HFFc6 (cell line): ENCODE measurements at regions not wholly inside any gene's neighbourhood (a gene's known extent, or its start where the extent isn't known, plus 50 kb on each side); places are given as distances from the start of the nearest gene placed in this dataset.

ENCODE experiments used
- DNase-seq: peaks from one replicate; pipeline ENCODE4 v3.0.0-alpha.2; 2018
- H3K27ac Mint-ChIP-seq: 2 replicates; pipeline ENCODE4 v1.8.0; 2020; ENCODE audit warnings: mild to moderate bottlenecking, mixed read lengths
- H3K27me3 Mint-ChIP-seq: 2 replicates; pipeline ENCODE4 v1.8.0; 2021; ENCODE audit warnings: mild to moderate bottlenecking, moderate library complexity, mixed read lengths; ENCODE audit not compliant: insufficient read depth
- H3K36me3 Mint-ChIP-seq: 2 replicates; pipeline ENCODE4 v1.8.0; 2021; ENCODE audit warnings: low read depth, mixed read lengths
- H3K4me1 Mint-ChIP-seq: 2 replicates; pipeline ENCODE4 v1.8.0; 2020; ENCODE audit warnings: low read depth, mixed read lengths
- H3K4me3 Mint-ChIP-seq: 2 replicates; pipeline ENCODE4 v1.8.0; 2020; ENCODE audit warnings: mild to moderate bottlenecking, moderate library complexity, mixed read lengths
- H3K9me3 Mint-ChIP-seq: 2 replicates; pipeline ENCODE4 v1.8.0; 2020; ENCODE audit warnings: mild to moderate bottlenecking, mixed read lengths
- TF ChIP-seq, protein P1 (sequence below): fragments of 200-600 bp; sonication (generic); IDR thresholded peaks from 2 replicates; pipeline ENCODE4 v1.5.0; 2021; ENCODE audit warnings: antibody characterized with exemption, mild to moderate bottlenecking

DNA sequence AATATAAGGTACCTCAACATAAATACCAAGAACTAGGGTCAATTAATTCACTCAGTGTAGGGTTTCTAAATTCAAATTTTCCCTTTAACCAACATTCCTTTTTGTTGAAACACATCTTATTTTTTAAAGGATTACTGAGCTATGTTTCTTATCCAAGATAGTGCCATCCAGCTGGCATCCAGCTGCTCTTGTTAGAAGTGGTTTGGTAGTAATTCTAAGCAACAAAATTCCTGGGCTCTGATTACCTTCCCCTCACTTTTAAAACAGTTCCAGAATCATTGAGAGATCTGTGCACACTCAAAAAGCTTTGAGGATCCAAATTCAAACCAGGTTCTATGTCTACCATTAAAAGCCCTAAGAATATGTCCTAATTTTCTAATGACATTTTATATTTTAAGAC lies 583.7 kb downstream of the TRIML1 start:
- TF ChIP-seq, protein P1, sequence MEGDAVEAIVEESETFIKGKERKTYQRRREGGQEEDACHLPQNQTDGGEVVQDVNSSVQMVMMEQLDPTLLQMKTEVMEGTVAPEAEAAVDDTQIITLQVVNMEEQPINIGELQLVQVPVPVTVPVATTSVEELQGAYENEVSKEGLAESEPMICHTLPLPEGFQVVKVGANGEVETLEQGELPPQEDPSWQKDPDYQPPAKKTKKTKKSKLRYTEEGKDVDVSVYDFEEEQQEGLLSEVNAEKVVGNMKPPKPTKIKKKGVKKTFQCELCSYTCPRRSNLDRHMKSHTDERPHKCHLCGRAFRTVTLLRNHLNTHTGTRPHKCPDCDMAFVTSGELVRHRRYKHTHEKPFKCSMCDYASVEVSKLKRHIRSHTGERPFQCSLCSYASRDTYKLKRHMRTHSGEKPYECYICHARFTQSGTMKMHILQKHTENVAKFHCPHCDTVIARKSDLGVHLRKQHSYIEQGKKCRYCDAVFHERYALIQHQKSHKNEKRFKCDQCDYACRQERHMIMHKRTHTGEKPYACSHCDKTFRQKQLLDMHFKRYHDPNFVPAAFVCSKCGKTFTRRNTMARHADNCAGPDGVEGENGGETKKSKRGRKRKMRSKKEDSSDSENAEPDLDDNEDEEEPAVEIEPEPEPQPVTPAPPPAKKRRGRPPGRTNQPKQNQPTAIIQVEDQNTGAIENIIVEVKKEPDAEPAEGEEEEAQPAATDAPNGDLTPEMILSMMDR, result no peak
- Mint-ChIP-seq H3K36me3 (no peaks in the 10 kb centered on the region; the same call in 1 of the 2 replicates), H3K4me1 (no peaks in the 10 kb centered on the region), H3K4me3 (no peak overlapping the region), H3K27ac (no peak overlapping the region), H3K9me3 (peaks cover 7% of the 10 kb centered on the region), H3K27me3 (peaks cover 2% of the 10 kb centered on the region; the same call in 1 of the 2 replicates)
- DNase-seq, result no peak

DNA sequence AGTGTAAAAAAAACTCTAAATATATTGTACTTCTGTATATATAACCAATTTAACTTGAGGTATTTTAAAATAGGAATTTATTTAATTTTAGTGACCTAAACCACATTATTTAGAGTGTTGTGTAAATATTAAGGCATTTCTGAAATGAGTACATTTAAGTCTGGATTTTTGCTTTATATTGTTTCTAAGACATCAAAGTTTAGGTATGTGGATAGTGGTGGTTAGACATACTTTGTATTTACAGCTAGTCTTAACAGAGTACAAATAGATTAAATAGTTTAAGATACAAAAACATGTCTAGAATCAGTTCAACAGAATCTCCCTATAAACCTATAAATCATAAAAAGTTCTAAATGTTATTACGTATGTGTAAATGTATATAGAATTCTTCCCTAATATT lies 588.5 kb downstream of the TRIML1 start:
- H3K4me3 Mint-ChIP-seq, result no peak overlapping the region
- peaks cover 3% of the 10 kb centered on the region for H3K27me3 Mint-ChIP-seq
- H3K4me1 Mint-ChIP-seq, result no peaks in the 10 kb centered on the region
- no peaks in the 10 kb centered on the region; the same call in 1 of the 2 replicates for H3K9me3 Mint-ChIP-seq
- no peak for DNase-seq
- H3K36me3 Mint-ChIP-seq, result no peaks in the 10 kb centered on the region
- H3K27ac Mint-ChIP-seq, result no peak overlapping the region
- TF ChIP-seq, protein P1, result no peak

DNA sequence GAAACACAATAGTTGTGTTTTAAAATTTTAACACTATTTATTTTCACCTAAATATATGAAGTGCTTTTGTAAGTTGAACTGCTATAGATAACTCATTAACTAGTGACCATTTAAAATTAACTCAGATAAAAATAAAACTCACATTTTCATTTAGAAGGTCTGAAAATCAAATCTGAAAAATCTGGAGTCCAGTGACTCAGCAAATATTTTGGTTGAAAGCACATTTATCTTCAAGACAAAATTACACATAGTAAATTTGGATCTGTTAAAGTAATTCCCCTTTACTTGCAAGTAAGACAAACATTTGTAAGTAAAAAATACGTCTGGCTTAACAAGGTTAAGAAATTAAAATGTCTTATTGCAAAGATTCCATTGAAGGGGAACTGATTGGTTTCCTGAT lies 589.1 kb downstream of the TRIML1 start:
- H3K9me3 Mint-ChIP-seq, result peaks cover 3% of the 10 kb centered on the region; the same call in 1 of the 2 replicates

DNA sequence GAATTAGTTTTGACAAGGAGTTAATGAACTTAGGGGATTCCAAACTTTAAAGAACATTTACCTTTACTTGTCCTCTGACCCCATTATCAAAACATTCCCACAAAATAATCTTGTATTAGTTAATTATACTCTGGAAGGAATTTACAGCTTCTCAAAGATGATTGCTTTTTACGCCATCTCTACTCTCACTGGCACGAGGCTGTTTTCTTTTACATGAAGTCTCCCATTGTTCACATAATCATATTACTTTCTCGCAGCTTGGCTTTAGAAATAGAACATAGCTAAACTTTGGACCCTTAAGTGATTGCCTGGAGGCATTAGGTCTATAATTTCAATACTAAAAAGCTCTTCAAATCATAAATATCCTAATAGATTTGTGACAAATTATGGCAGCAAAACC lies 592.9 kb downstream of the TRIML1 start:
- Mint-ChIP-seq H3K27me3 (peaks cover 3% of the 10 kb centered on the region), H3K4me1 (no peaks in the 10 kb centered on the region), H3K4me3 (no peak overlapping the region), H3K27ac (no peak overlapping the region), H3K9me3 (peaks cover 10% of the 10 kb centered on the region; the same call in 1 of the 2 replicates), H3K36me3 (no peaks in the 10 kb centered on the region)
- TF ChIP-seq, protein P1, result no peak
- no peak for DNase-seq

More for the DNA sequence above, 589.1 kb downstream of the TRIML1 start:
- H3K4me3 Mint-ChIP-seq, result no peak overlapping the region
- no peaks in the 10 kb centered on the region for H3K4me1 Mint-ChIP-seq
- no peak overlapping the region; the same call in 1 of the 2 replicates for H3K27ac Mint-ChIP-seq
- H3K27me3 Mint-ChIP-seq, result peaks cover 3% of the 10 kb centered on the region
- TF ChIP-seq, protein P1, result no peak
- DNase-seq, result no peak
- H3K36me3 Mint-ChIP-seq, result no peaks in the 10 kb centered on the region

DNA sequence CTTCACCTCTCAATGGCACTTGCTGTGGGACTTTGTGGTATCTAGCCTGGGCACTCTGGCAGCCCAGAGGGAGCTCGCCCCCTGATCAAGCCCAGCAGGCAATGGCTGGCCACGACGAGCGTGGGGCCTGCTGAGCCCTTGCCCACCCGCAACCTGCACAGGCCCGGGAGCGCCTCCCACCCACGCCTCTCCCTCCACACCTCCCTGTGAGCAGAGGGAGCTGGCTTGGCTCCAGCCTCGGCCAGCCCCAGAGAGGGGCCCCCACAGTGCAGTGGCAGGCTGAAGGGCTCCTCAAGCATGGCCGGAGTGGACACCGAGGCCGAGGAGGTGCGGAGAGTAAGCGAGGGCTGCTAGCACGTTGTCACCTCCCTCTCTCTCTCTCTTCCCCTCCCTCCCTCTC lies 595.8 kb downstream of the TRIML1 start:
- Mint-ChIP-seq H3K36me3 (no peaks in the 10 kb centered on the region), H3K4me3 (no peak overlapping the region), H3K27ac (no peak overlapping the region), H3K9me3 (peaks cover 10% of the 10 kb centered on the region; the same call in 1 of the 2 replicates), H3K4me1 (no peaks in the 10 kb centered on the region), H3K27me3 (no peaks in the 10 kb centered on the region; the same call in 1 of the 2 replicates)
- DNase-seq, result no peak
- TF ChIP-seq, protein P1, result no peak
